HG02588 (cell line): ENCODE measurements at regions not wholly inside any gene's neighbourhood (a gene's known extent, or its start where the extent isn't known, plus 50 kb on each side); places are given as distances from the start of the nearest gene placed in this dataset.
A peak's percentile ranks its signal among the peaks of the same experiment; 100 is the strongest.
"Not testable (repeated sequence)": the region's sequence is repeated elsewhere in the genome, so short reads cannot be mapped to it uniquely, and the experiment has no call there.

Experiments used
- ATAC-seq: cut with Tn5 transposase; IDR thresholded peaks from one replicate; pipeline ENCODE4 v1.9.1; 2021; ENCODE audit warnings: mild to moderate bottlenecking, moderate library complexity; ENCODE audit not compliant: unreplicated experiment

GRCh38 chr7:126016722-126017121, 1087.1 kb upstream of the POT1 start:
- no peak for ATAC-seq

DNA sequence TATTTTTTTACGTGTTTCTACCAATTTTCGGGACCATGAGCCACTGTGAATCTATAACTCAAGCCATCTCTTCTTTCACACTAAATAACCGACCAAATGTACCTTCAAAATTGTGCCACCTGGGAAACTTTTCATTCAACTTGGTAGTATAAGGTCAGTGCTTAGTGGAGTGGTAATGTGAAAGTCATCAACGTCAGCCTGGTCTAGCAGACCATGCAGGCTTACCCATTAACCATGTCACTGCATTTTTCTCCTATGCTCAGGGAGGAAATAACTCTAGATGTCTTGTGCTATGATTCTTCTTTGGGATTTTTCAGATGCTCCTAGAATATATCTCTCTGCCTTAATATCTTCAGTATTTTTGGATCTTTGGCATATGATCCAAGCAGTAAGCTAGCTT, 1075.4 kb upstream of the POT1 start:
- no peak for ATAC-seq

- no peak for ATAC-seq
Measured at GRCh38 chr7:126001349-126001748, 1071.7 kb upstream of the POT1 start.

DNA sequence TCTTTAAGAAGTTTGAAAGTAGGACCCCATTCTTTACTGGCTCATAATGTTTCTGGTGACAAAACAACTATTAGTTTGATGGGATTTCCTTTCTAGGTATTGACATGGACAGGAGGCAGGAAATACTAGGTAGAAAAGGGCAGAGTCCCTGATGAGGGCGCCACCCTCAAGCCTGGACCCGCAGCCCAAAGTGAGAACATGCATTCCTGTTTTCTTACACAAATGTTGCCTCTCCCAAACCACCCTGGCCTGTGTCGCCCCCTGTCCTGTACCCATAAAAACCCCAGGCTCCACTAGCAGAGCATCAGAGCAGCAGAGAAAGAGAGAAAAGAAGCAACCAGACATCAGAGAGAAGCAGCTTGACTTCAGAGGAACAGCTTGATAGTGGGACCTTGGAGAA, 1055.2 kb upstream of the POT1 start:
- ATAC-seq: no peak

GRCh38 chr7:125971656-125972055, 1042.0 kb upstream of the POT1 start:
- ATAC-seq: no peak

DNA sequence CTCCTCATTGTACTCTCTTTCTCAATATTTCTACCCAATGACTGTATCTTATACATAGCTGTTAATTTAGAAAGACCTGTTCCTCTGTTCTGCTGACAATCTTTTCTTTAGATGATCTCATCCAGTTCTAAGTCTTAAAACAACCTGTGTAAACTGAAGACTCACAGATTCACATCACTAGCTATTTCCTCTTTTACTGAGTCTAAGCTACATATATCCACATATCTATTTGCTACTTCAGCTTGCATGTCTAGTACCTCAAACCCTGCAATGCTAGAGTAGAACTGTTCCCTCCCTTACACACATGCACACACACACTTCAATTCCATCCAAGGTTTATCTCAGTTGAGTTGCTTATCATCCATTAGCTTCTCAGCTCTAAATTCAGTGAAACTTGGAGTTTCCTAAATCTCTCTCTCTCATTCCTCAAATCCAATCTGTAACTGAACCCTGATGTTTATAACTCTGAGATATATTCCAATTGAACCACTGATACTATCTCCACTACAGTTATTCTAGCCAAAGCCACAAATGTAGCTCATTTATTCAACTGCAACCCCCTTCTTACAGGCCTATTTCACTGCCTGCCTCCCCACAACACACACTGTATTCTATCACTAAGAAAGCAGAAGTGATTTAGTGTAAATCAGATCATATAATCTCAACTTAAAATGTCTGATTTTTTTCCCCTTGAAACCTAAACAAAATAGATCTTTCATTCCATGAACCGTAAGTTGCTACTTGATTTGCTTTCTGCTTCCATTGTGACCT, 1036.8 kb upstream of the POT1 start:
- no peak for ATAC-seq

DNA sequence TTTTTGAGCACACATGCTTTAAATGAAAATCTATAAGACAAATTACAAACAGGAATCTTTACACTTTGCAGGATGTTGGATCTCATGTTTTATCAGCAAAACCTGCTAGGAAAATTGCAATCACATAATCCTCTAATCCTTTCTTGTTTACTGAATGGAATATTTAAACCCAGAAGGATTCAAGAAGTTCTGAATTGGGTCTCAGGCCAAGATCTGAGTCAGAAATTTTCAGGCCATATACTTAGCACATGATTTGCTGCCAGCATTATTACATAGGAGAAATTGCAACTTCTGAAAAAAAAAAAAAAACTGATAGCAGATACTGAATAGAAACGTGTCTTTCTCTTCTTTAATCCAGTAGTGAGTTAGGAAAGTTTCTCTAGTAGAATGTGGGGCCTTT, 1005.3 kb upstream of the POT1 start:
- ATAC-seq: no peak

DNA sequence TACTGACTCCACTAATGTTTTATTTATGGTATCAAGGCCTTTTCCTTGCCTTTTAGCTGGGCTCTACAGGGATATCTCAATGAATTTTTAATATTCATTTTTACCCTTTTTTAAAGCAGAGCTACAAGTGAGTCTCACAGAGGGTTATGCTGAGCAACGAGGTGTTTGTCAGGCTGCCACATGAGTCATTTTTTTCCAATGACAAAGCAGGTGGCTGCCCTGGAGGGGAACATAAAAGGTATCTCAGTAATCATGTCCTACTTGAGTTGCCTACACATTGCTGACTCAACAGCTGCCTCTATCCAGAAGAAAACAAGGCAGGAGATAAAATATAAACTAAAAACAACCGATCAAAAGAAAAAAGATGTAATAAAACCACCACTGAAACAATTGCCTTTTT, 1004.9 kb upstream of the POT1 start:
- no peak for ATAC-seq

GRCh38 chr7:125930848-125931247, 1001.2 kb upstream of the POT1 start:
- ATAC-seq: no peak

GRCh38 chr7:125927556-125927955, 997.9 kb upstream of the POT1 start:
- ATAC-seq: no peak

- ATAC-seq: no peak
Measured at GRCh38 chr7:125926621-125927020, 997.0 kb upstream of the POT1 start.

DNA sequence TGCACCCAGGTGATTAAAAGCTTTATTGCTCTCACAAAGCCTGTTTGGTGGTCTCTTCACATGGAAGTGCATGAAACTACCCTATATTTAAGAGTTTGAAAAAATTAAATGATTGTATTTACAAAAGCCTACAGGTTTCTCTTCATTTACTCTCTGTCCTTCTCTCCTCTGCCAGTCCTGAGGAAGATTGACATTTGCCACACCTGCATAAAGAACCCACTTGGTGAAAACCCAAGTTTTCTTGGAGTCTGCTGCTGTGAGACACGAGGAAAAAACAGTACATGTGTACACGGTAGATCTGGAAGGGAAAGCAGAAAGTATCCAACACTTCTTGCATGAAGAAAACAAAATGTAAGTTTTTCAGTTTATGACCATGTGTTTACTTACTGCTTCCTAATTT, 994.4 kb upstream of the POT1 start:
- no peak for ATAC-seq

DNA sequence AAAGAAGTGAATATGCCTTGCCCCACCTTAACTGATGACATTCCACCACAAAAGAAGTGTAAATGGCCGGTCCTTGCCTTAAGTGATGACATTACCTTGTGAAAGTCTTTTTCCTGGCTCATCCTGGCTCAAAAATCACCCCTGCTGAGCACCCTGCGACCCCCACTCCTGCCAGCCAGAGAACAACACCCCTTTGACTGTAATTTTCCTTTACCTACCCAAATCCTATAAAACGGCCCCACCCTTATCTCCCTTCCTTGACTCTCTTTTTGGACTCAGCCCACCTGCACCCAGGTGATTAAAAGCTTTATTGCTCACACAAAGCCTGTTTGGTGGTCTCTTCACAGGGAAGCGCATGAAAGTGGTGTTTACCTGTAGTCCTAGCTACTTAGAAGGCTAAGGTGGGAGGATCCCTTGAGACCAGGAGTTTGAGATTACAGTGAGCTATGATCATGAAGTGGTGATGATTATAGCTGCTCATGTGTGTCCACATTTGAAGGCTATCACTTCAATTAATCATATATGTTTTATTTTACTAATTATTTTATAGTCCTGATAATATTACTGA, 985.8 kb upstream of the POT1 start:
- ATAC-seq: not testable (repeated sequence)

GRCh38 chr7:125908711-125909110, 979.1 kb upstream of the POT1 start:
- ATAC-seq: no peak

GRCh38 chr7:125899577-125899976, 970.0 kb upstream of the POT1 start:
- ATAC-seq: no peak

- no peak for ATAC-seq
Measured at GRCh38 chr7:125892434-125892833, 962.8 kb upstream of the POT1 start.

GRCh38 chr7:125878988-125879387, 949.4 kb upstream of the POT1 start:
- ATAC-seq: no peak

- ATAC-seq: peak; percentile 50
Measured at GRCh38 chr7:125878235-125878956, 948.8 kb upstream of the POT1 start.

DNA sequence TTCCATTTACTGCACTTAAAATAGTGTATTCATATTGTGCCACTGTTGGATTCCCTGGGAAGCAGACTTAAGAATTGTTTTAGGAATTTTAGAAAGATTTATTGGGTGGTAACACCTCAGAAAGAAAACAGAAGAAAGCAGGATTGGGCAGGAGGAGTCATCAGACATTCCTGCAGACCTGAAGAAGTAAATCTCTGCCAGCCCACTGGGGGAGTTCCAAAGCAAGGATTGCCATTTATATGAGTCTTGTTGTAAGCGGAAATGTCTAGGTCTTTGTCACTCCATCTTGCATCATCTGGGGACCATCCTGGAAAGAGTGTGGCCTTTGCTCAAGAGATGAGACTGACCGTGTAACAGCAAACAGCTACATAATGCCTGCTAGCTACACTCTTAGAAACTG, 947.6 kb upstream of the POT1 start:
- ATAC-seq: no peak

DNA sequence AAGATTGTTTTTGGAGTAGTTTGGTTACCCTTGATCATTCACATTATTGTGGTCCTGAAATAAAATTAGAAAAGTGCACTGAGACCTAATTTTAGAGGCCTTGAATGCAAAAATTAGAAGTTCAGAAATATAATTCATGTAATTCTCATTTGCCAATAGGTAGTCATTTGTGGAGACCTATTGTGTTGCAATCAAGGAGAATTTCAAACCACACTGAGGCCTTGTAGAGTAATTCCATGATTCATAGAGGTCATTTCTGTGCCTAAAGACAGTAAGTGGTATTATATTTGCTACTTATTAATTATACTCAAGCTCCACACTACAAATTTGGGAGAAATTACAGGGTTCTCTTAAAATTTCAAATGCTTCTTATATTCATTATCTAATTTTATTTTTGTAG, 946.8 kb upstream of the POT1 start:
- no peak for ATAC-seq

- ATAC-seq: no peak
Measured at GRCh38 chr7:125871431-125871830, 941.8 kb upstream of the POT1 start.

DNA sequence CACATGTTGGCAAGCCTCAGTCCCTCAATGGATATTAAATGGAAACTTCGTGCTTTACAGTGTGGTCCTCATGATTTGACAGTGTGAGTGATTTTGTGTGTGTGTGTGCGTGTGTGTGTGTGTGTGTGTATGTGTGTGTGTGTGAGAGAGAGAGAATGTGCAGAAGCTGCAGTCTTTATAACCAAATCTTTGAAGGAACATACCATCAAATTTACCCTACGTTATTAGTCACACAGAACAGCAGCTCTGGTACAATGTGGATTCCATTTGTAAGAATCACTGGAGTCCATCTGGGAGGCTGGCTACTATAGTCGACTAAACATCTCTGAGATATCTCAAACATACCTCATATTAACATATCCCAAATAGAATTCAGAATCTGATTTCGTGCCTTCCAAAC, 928.0 kb upstream of the POT1 start:
- ATAC-seq: no peak
